Neural crest cell (in vitro differentiated cells): ENCODE measurements at regions not wholly inside any gene's neighbourhood (a gene's known extent, or its start where the extent isn't known, plus 50 kb on each side); places are given as distances from the start of the nearest gene placed in this dataset.

ENCODE experiments used
- DNase-seq: peaks from one replicate; pipeline ENCODE4 v3.0.0; 2021; ENCODE audit warnings: low read depth, mixed read lengths, low spot score
- H3K27ac Mint-ChIP-seq: one replicate; pipeline ENCODE4 v1.8.0; 2021; ENCODE audit warnings: mild to moderate bottlenecking, mixed read lengths; ENCODE audit not compliant: unreplicated experiment
- H3K27me3 Mint-ChIP-seq: 2 replicates; pipeline ENCODE4 v1.8.0; 2021; ENCODE audit warnings: low read depth, mild to moderate bottlenecking, mixed read lengths
- H3K36me3 Mint-ChIP-seq: 2 replicates; pipeline ENCODE4 v1.8.0; 2021; ENCODE audit warnings: low read depth, mild to moderate bottlenecking, mixed read lengths
- H3K4me1 Mint-ChIP-seq: 2 replicates; pipeline ENCODE4 v1.8.0; 2021; ENCODE audit warnings: mixed read lengths
- H3K4me3 Mint-ChIP-seq: one replicate; pipeline ENCODE4 v1.8.0; 2021; ENCODE audit warnings: mild to moderate bottlenecking, mixed read lengths
- H3K9me3 Mint-ChIP-seq: 2 replicates; pipeline ENCODE4 v1.8.0; 2021; ENCODE audit warnings: mixed read lengths
- CTCF ChIP-seq: fragments of 200-600 bp; sonication (generic); conservative IDR thresholded peaks from 2 replicates; pipeline ENCODE4 v1.5.0; 2021; ENCODE audit warnings: antibody characterized with exemption, mild to moderate bottlenecking

GRCh38 chr15:24008476-24008875, 321.4 kb upstream of the NDN start:
- peaks cover 6% of the 10 kb centered on the region for H3K9me3 Mint-ChIP-seq
- no peak overlapping the region for H3K4me3 Mint-ChIP-seq
- H3K36me3 Mint-ChIP-seq: peaks cover 36% of the 10 kb centered on the region
- no peak for DNase-seq
- no peak for TF ChIP-seq CTCF
- no peaks in the 10 kb centered on the region for H3K4me1 Mint-ChIP-seq
- no peaks in the 10 kb centered on the region for H3K27me3 Mint-ChIP-seq
- H3K27ac Mint-ChIP-seq: no peak overlapping the region

- Mint-ChIP-seq H3K4me3 (no peak overlapping the region), H3K4me1 (no peaks in the 10 kb centered on the region), H3K27ac (no peak overlapping the region), H3K36me3 (peaks cover 19% of the 10 kb centered on the region), H3K27me3 (no peaks in the 10 kb centered on the region), H3K9me3 (peaks cover 17% of the 10 kb centered on the region)
- no peak for DNase-seq
- no peak for TF ChIP-seq CTCF
These were observed 330.4 kb upstream of the NDN start for GRCh38 chr15:24017470-24017869.

- peaks cover 9% of the 10 kb centered on the region for H3K9me3 Mint-ChIP-seq
- no peak for DNase-seq
- TF ChIP-seq CTCF: peak; percentile 33
- no peaks in the 10 kb centered on the region for H3K4me1 Mint-ChIP-seq
- no peaks in the 10 kb centered on the region for H3K27me3 Mint-ChIP-seq
- H3K36me3 Mint-ChIP-seq: peaks cover 24% of the 10 kb centered on the region
- H3K27ac Mint-ChIP-seq: no peak overlapping the region
- no peak overlapping the region for H3K4me3 Mint-ChIP-seq
These were observed 352.6 kb upstream of the NDN start for GRCh38 chr15:24039683-24040082.

- no peak for TF ChIP-seq CTCF
- Mint-ChIP-seq H3K4me3 (no peak overlapping the region), H3K4me1 (no peaks in the 10 kb centered on the region), H3K36me3 (peaks cover 3% of the 10 kb centered on the region), H3K9me3 (no peaks in the 10 kb centered on the region), H3K27ac (no peak overlapping the region), H3K27me3 (no peaks in the 10 kb centered on the region)
- DNase-seq: no peak
These were observed 367.6 kb upstream of the NDN start for GRCh38 chr15:24054547-24055245.

GRCh38 chr15:24067733-24068501, 380.8 kb upstream of the NDN start:
- peaks cover 4% of the 10 kb centered on the region for H3K4me1 Mint-ChIP-seq

More at GRCh38 chr15:24067733-24068501, 380.8 kb upstream of the NDN start:
- H3K4me3 Mint-ChIP-seq: no peak overlapping the region
- no peak for TF ChIP-seq CTCF
- no peak for DNase-seq
- H3K27me3 Mint-ChIP-seq: no peaks in the 10 kb centered on the region
- peaks cover 8% of the 10 kb centered on the region for H3K9me3 Mint-ChIP-seq
- no peak overlapping the region for H3K27ac Mint-ChIP-seq
- H3K36me3 Mint-ChIP-seq: peaks cover 21% of the 10 kb centered on the region
